ENCODE measurements at regions not wholly inside any gene's neighbourhood (a gene's known extent, or its start where the extent isn't known, plus 50 kb on each side); places are given as distances from the start of the nearest gene placed in this dataset.

- ChIA-PET POLR2A (ENCODE audit: low non-redundant PET) (no interaction called here), CTCF (no interaction called here)
- no TSS peak for BruUV-seq (replicated peaks)
- Histone ChIP-seq H3K36me3 (ENCODE audit: insufficient read depth, low read length, poor library complexity, severe bottlenecking) (no peaks in the 10 kb centered on the region), H3K27me3 (replicated peaks; ENCODE audit: insufficient read depth, low read depth, low read length, poor library complexity) (peaks cover 16% of the 10 kb centered on the region), H3K27ac (ENCODE audit: low read depth, low read length, poor library complexity, severe bottlenecking) (no peak overlapping the region), H3K4me1 (ENCODE audit: insufficient read depth, low read length, poor library complexity, severe bottlenecking) (no peaks in the 10 kb centered on the region), H3K9me3 (ENCODE audit: low read depth, low read length, poor library complexity, severe bottlenecking) (no peaks in the 10 kb centered on the region), H3K4me3 (ENCODE audit: low read depth, low read length, poor library complexity, severe bottlenecking) (no peak overlapping the region)
- DNase-seq (ENCODE audit: low spot score), result peak; percentile 62
- TF ChIP-seq EZH2 (IDR thresholded peaks at IDR 0.05; ENCODE audit: borderline replicate concordance, low read depth, low read length, poor library complexity, severe bottlenecking) (no peak), CTCF (conservative IDR thresholded peaks at IDR 0.05; ENCODE audit: low read depth, low read length) (no peak)
- intact Hi-C loops (cut with micrococcal nuclease; ENCODE audit: unreplicated experiment), result no loop called here
These were observed 133.1 kb upstream of the PTPRT start for GRCh38 chr20:43322851-43323250.

GRCh38 chr20:43320536-43320935 is 130.8 kb upstream of the PTPRT start:
- no TSS peak for BruUV-seq (replicated peaks)
- peaks cover 29% of the 10 kb centered on the region for H3K27me3 ChIP-seq (replicated peaks; ENCODE audit: insufficient read depth, low read depth, low read length, poor library complexity)
- CTCF ChIA-PET, result interaction anchor here (0.7 kb wide), 1 partner anchor 1250 kb away, joined by 3 read pairs; no protein-coding TSS in a partner anchor
- H3K4me3 ChIP-seq (ENCODE audit: low read depth, low read length, poor library complexity, severe bottlenecking), result no peak overlapping the region
- no peaks in the 10 kb centered on the region for H3K9me3 ChIP-seq (ENCODE audit: low read depth, low read length, poor library complexity, severe bottlenecking)
- peak; percentile 4 for DNase-seq (ENCODE audit: low spot score)
- no peaks in the 10 kb centered on the region for H3K4me1 ChIP-seq (ENCODE audit: insufficient read depth, low read length, poor library complexity, severe bottlenecking)
- no peaks in the 10 kb centered on the region for H3K36me3 ChIP-seq (ENCODE audit: insufficient read depth, low read length, poor library complexity, severe bottlenecking)
- H3K27ac ChIP-seq (ENCODE audit: low read depth, low read length, poor library complexity, severe bottlenecking), result no peak overlapping the region
- intact Hi-C loops (cut with micrococcal nuclease; ENCODE audit: unreplicated experiment), result no loop called here
- POLR2A ChIA-PET (ENCODE audit: low non-redundant PET), result no interaction called here
- TF ChIP-seq CTCF (conservative IDR thresholded peaks at IDR 0.05; ENCODE audit: low read depth, low read length) (no peak), EZH2 (IDR thresholded peaks at IDR 0.05; ENCODE audit: borderline replicate concordance, low read depth, low read length, poor library complexity, severe bottlenecking) (no peak)

- BruUV-seq (replicated peaks), result no TSS peak
- intact Hi-C loops (cut with micrococcal nuclease; ENCODE audit: unreplicated experiment), result no loop called here
- no peaks in the 10 kb centered on the region for H3K9me3 ChIP-seq (ENCODE audit: low read depth, low read length, poor library complexity, severe bottlenecking)
- no peak for DNase-seq (ENCODE audit: low spot score)
- no peak for TF ChIP-seq EZH2 (IDR thresholded peaks at IDR 0.05; ENCODE audit: borderline replicate concordance, low read depth, low read length, poor library complexity, severe bottlenecking)
- TF ChIP-seq CTCF (conservative IDR thresholded peaks at IDR 0.05; ENCODE audit: low read depth, low read length), result no peak
- ChIA-PET CTCF (no interaction called here), POLR2A (ENCODE audit: low non-redundant PET) (no interaction called here)
- no peaks in the 10 kb centered on the region for H3K4me1 ChIP-seq (ENCODE audit: insufficient read depth, low read length, poor library complexity, severe bottlenecking)
- H3K36me3 ChIP-seq (ENCODE audit: insufficient read depth, low read length, poor library complexity, severe bottlenecking), result no peaks in the 10 kb centered on the region
- H3K27me3 ChIP-seq (replicated peaks; ENCODE audit: insufficient read depth, low read depth, low read length, poor library complexity), result peaks cover 38% of the 10 kb centered on the region
- H3K4me3 ChIP-seq (ENCODE audit: low read depth, low read length, poor library complexity, severe bottlenecking), result no peak overlapping the region
- no peak overlapping the region for H3K27ac ChIP-seq (ENCODE audit: low read depth, low read length, poor library complexity, severe bottlenecking)
These were observed 129.1 kb upstream of the PTPRT start for GRCh38 chr20:43318755-43319297.
